RWPE2 (cell line): ENCODE measurements at regions not wholly inside any gene's neighbourhood (a gene's known extent, or its start where the extent isn't known, plus 50 kb on each side); places are given as distances from the start of the nearest gene placed in this dataset.

Source experiments
- ATAC-seq: fragments of 200-7000 bp; cut with Tn5 transposase; 3 replicates; pipeline ENCODE4 v1.9.1; 2021; ENCODE audit warnings: low read depth
- DNase-seq: peaks from one replicate; pipeline ENCODE4 v3.0.0-alpha.2; 2020; ENCODE audit warnings: low spot score
- H3K27ac ChIP-seq: fragments of 450-650 bp; 2 replicates; pipeline ENCODE4 v1.5.1; 2017; ENCODE audit warnings: mild to moderate bottlenecking; ENCODE audit not compliant: poor library complexity, severe bottlenecking
- H3K27me3 ChIP-seq: fragments of 250-450 bp; sonication (Bioruptor Pico); 2 replicates; pipeline ENCODE4 v1.5.1; 2021; ENCODE audit warnings: mild to moderate bottlenecking, moderate library complexity; ENCODE audit not compliant: insufficient read depth, poor library complexity, severe bottlenecking
- H3K36me3 ChIP-seq: fragments of 250-450 bp; sonication (Bioruptor Pico); 2 replicates; pipeline ENCODE4 v1.5.1; 2020; ENCODE audit warnings: low read depth, mild to moderate bottlenecking, moderate library complexity
- H3K4me1 ChIP-seq: fragments of 250-450 bp; sonication (Bioruptor Pico); 2 replicates; pipeline ENCODE4 v1.5.1; 2021; ENCODE audit warnings: mild to moderate bottlenecking, moderate library complexity; ENCODE audit not compliant: insufficient read depth, poor library complexity, severe bottlenecking
- H3K4me3 ChIP-seq: fragments of 250-450 bp; sonication (Bioruptor Pico); 2 replicates; pipeline ENCODE4 v1.5.1; 2021; ENCODE audit warnings: mild to moderate bottlenecking, moderate library complexity; ENCODE audit not compliant: severe bottlenecking
- H3K9me3 ChIP-seq: fragments of 250-450 bp; sonication (Bioruptor Pico); 2 replicates; pipeline ENCODE4 v1.5.1; 2021; ENCODE audit warnings: mild to moderate bottlenecking, moderate library complexity; ENCODE audit not compliant: severe bottlenecking
- TF ChIP-seq, protein P1 (sequence below): fragments of 450-650 bp; IDR thresholded peaks from one replicate; pipeline ENCODE4 v1.5.1; 2017; ENCODE audit warnings: mild to moderate bottlenecking, moderate library complexity; ENCODE audit not compliant: poor library complexity, severe bottlenecking

DNA sequence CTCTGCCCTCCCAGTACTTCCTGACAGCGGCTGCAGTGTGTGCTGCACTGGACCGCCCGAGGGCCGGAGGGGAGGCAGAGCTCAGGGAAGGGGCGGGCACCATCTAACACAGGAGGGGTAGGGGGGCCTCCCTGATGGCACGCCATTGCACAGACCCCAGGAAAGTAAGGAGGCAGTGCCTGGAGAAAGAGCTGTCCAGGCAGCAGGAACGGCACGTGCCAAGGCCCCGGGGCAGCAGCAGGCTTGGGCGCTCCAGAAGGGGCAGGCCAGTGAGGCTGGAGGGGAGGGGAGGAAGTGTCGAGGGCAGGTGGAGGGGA is 110.7 kb downstream of the CRYAA start:
- Histone ChIP-seq H3K27me3 (no peaks in the 10 kb centered on the region), H3K4me1 (no peaks in the 10 kb centered on the region), H3K9me3 (no peaks in the 10 kb centered on the region), H3K36me3 (no peaks in the 10 kb centered on the region), H3K4me3 (no peak overlapping the region), H3K27ac (no peak overlapping the region)
- peak; percentile 46 for DNase-seq
- no peak for ATAC-seq
- TF ChIP-seq, protein P1, sequence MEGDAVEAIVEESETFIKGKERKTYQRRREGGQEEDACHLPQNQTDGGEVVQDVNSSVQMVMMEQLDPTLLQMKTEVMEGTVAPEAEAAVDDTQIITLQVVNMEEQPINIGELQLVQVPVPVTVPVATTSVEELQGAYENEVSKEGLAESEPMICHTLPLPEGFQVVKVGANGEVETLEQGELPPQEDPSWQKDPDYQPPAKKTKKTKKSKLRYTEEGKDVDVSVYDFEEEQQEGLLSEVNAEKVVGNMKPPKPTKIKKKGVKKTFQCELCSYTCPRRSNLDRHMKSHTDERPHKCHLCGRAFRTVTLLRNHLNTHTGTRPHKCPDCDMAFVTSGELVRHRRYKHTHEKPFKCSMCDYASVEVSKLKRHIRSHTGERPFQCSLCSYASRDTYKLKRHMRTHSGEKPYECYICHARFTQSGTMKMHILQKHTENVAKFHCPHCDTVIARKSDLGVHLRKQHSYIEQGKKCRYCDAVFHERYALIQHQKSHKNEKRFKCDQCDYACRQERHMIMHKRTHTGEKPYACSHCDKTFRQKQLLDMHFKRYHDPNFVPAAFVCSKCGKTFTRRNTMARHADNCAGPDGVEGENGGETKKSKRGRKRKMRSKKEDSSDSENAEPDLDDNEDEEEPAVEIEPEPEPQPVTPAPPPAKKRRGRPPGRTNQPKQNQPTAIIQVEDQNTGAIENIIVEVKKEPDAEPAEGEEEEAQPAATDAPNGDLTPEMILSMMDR: no peak

DNA sequence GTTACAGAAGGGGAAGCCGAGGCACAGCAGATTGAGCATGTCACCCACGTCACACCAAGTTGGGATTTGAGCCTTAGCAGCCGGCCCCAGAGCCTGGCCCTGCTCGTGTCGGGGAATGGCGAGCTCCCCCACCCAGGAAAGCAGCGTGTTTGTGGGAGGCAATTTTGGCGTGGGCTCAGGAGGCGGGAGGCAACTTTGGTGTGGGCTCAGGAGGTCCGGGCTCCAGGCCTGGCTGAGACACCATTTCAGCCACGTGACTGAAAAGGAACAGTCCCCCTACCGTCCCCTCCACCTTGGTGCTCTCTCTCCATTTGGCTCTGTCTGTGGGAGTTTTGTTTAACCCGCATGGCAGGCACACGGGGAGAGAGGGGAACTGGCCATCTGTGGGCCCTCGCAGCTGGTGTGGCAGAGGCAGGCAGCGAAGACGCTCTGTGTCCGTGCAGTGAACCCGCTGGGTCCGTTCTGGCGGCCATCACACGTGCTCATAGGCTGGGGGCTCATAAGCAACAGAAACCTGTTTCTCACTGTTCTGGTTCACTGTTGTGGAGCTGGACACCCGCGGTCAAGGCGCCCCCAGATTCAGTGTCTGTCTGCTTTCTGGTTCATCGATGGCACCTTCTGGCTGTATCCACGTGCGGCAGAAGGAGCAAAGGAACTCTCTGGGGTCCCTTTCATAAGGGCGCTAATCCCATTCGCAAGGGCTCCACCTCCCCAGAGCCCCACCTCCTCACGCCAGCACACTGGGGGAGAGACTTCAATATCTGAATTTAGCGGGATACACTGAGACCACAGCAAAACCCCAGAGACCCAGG is 110.2 kb downstream of the CRYAA start:
- DNase-seq: peak; percentile 36

DNA sequence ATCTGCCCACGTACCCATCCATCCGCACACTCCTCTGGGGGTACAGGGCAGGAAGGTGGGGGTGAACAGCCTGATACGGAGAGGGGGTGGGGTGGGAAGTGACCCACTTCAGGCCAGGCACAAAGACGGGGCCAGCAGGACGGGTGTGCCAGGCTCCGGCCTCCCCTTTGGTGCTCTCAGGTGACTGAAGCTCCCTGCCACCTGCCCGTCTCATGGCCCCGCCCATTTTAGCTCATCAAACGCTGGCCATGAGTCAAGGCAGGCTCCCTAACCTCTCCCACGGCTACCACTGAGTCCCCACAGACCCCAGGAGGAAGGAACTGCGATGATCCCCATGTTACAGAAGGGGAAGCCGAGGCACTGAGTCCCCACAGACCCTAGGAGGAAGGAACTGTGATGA is 109.6 kb downstream of the CRYAA start:
- Histone ChIP-seq H3K36me3 (no peaks in the 10 kb centered on the region), H3K4me3 (no peak overlapping the region), H3K4me1 (no peaks in the 10 kb centered on the region), H3K9me3 (no peaks in the 10 kb centered on the region), H3K27ac (no peak overlapping the region), H3K27me3 (no peaks in the 10 kb centered on the region)
- DNase-seq (peak; percentile 57), ATAC-seq (no peak)
- TF ChIP-seq, protein P1: no peak

More for the DNA sequence above, 110.2 kb downstream of the CRYAA start:
- H3K9me3 ChIP-seq: no peaks in the 10 kb centered on the region
- no peaks in the 10 kb centered on the region for H3K4me1 ChIP-seq
- H3K36me3 ChIP-seq: no peaks in the 10 kb centered on the region
- no peak for ATAC-seq
- TF ChIP-seq, protein P1: no peak
- H3K27me3 ChIP-seq: no peaks in the 10 kb centered on the region
- H3K27ac ChIP-seq: no peak overlapping the region
- H3K4me3 ChIP-seq: no peak overlapping the region

DNA sequence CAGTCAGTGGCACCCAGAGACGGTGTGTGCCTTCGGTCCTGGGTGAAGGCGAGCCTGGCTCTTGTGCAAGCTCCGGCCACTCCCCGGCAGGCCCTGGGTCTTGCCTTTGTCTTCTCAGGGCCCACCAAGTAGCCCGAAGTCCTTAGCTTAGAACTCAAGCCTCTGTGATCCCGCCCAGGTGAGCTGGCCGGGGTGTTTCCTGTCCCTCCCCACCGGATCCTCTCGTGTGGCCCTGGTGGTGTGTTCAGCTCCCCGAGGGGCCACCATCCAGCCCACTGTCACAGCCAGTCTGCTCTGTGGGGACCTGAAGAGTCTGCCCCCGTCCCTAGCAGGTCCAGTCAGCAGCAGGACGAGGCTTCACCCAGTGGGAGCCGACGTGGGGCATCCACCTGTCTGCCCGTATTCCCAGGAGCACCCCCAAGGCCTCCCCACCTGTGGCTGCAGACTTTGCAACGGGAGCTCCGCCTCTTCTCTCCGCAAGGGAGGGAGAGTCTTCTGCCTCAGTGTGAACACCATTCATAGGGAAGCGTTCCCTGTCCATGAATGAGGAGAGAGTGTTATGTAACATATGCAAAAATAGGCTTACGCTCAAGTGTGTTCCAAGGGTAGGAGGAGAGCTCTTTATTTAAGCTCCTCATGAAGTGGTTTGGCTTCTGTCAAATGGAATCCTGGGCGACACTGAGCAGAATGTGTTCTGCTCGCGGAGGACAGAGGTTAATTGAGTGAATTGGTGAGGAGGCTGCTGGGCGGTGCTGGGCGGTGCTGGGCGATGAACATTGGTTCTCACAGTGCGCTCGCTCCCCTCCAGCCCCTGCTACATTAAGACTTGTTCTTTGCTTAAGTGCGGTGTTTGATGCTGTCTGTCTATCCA is 108.9 kb downstream of the CRYAA start:
- ATAC-seq: no peak
- TF ChIP-seq, protein P1: no peak
- Histone ChIP-seq H3K36me3 (no peaks in the 10 kb centered on the region), H3K27ac (no peak overlapping the region), H3K9me3 (no peaks in the 10 kb centered on the region), H3K4me3 (no peak overlapping the region), H3K27me3 (no peaks in the 10 kb centered on the region), H3K4me1 (no peaks in the 10 kb centered on the region)
- peak; percentile 41 for DNase-seq
